GM18873 (cell line): ENCODE measurements at regions not wholly inside any gene's neighbourhood (a gene's known extent, or its start where the extent isn't known, plus 50 kb on each side); places are given as distances from the start of the nearest gene placed in this dataset.

Experiments
- ATAC-seq: cut with Tn5 transposase; IDR thresholded peaks from one replicate; pipeline ENCODE4 v1.9.1; 2021; ENCODE audit warnings: mild to moderate bottlenecking, moderate library complexity, moderate number of reproducible peaks; ENCODE audit not compliant: unreplicated experiment, low FRiP score

GRCh38 chr1:106755682-106756406 lies 300.6 kb upstream of the PRMT6 start:
- ATAC-seq, result no peak

GRCh38 chr1:106756752-106757151 lies 299.7 kb upstream of the PRMT6 start:
- no peak for ATAC-seq

GRCh38 chr1:106768077-106768476 lies 288.4 kb upstream of the PRMT6 start:
- ATAC-seq, result no peak

GRCh38 chr1:106768501-106768900 lies 288.0 kb upstream of the PRMT6 start:
- no peak for ATAC-seq

GRCh38 chr1:106773206-106773605 lies 283.3 kb upstream of the PRMT6 start:
- ATAC-seq, result no peak

- ATAC-seq, result no peak
Measured at GRCh38 chr1:106780066-106780465, 276.4 kb upstream of the PRMT6 start.

GRCh38 chr1:106780806-106781569 lies 275.5 kb upstream of the PRMT6 start:
- no peak for ATAC-seq

- ATAC-seq, result no peak
Measured at GRCh38 chr1:106785176-106785575, 271.3 kb upstream of the PRMT6 start.

GRCh38 chr1:106787520-106787919 lies 269.0 kb upstream of the PRMT6 start:
- no peak for ATAC-seq

- no peak for ATAC-seq
Measured at GRCh38 chr1:106789686-106790085, 266.8 kb upstream of the PRMT6 start.

- no peak for ATAC-seq
Measured at GRCh38 chr1:106791041-106791440, 265.4 kb upstream of the PRMT6 start.

GRCh38 chr1:106793651-106794050 lies 262.8 kb upstream of the PRMT6 start:
- ATAC-seq, result no peak

GRCh38 chr1:106798991-106799390 lies 257.5 kb upstream of the PRMT6 start:
- ATAC-seq, result no peak

- no peak for ATAC-seq
Measured at GRCh38 chr1:106802181-106802580, 254.3 kb upstream of the PRMT6 start.

GRCh38 chr1:106814418-106814817 lies 242.1 kb upstream of the PRMT6 start:
- no peak for ATAC-seq

GRCh38 chr1:106817575-106817974 lies 238.9 kb upstream of the PRMT6 start:
- no peak for ATAC-seq

GRCh38 chr1:106831511-106831910 lies 225.0 kb upstream of the PRMT6 start:
- no peak for ATAC-seq

GRCh38 chr1:106836708-106837107 lies 219.8 kb upstream of the PRMT6 start:
- ATAC-seq, result peak; percentile 98

- no peak for ATAC-seq
Measured at GRCh38 chr1:106843518-106843917, 213.0 kb upstream of the PRMT6 start.

- ATAC-seq, result peak; percentile 99
Measured at GRCh38 chr1:106846656-106847055, 209.8 kb upstream of the PRMT6 start.

- no peak for ATAC-seq
Measured at GRCh38 chr1:106861110-106861509, 195.4 kb upstream of the PRMT6 start.

GRCh38 chr1:106868828-106869227 lies 187.6 kb upstream of the PRMT6 start:
- ATAC-seq, result no peak
